ENCODE measurements at regions not wholly inside any gene's neighbourhood (a gene's known extent, or its start where the extent isn't known, plus 50 kb on each side); places are given as distances from the start of the nearest gene placed in this dataset.

- Mint-ChIP-seq H3K36me3 (peaks cover 2% of the 10 kb centered on the region), H3K4me1 (no peaks in the 10 kb centered on the region)
Measured at GRCh38 chr10:121243609-121244241, 354.5 kb downstream of the FGFR2 start.

DNA sequence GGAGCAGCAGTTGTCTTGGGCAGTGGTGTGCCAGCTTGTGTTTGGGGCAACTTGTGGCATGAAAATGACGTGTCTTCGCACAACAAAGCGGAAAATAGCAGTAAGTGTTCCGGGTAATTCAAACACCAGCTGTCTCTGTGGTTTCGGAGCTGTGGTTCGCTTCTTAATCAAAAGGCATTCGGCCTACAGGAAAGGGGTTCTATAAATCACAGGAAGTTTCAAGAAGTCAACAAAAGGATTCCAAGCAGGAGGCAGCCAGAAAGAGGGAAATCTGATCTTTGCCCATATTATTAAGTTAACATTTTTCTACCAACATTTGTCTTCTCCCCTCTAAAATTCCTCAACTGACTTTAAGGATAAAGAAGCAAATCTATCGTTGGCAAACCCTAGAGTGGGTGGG, 353.4 kb downstream of the FGFR2 start:
- H3K36me3 Mint-ChIP-seq, result peaks cover 2% of the 10 kb centered on the region

More at GRCh38 chr10:121243609-121244241, 354.5 kb downstream of the FGFR2 start:
- peaks cover 4% of the 10 kb centered on the region for H3K9me3 Mint-ChIP-seq
- H3K27me3 Mint-ChIP-seq, result peaks cover 13% of the 10 kb centered on the region
- no peak overlapping the region for H3K27ac Mint-ChIP-seq
- H3K4me3 Mint-ChIP-seq, result no peak overlapping the region

DNA sequence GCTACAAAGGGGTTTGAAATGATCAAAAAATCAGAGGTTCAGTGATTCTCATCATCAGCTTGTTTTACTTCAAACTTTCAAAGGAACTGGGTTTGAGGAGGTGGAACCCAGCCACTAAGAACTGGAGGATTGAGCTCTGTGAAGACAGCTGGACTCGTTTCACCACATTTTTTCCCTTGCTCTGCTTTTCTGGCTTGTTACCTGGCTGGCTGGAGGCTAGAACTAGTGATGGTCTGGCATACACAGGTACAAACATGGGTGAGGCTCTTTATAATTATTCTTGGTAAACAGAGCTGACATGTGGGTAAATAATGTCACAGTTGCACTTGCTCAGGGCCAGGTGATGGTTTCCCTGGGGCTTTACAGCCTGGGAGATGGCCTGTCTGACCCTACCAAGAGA, 352.5 kb downstream of the FGFR2 start:
- Mint-ChIP-seq H3K27ac (no peak overlapping the region), H3K9me3 (peaks cover 4% of the 10 kb centered on the region), H3K4me1 (no peaks in the 10 kb centered on the region), H3K4me3 (no peak overlapping the region), H3K27me3 (peaks cover 13% of the 10 kb centered on the region), H3K36me3 (peaks cover 2% of the 10 kb centered on the region)

More for the DNA sequence above, 353.4 kb downstream of the FGFR2 start:
- H3K27me3 Mint-ChIP-seq, result peaks cover 13% of the 10 kb centered on the region
- H3K9me3 Mint-ChIP-seq, result peaks cover 4% of the 10 kb centered on the region
- no peak overlapping the region for H3K4me3 Mint-ChIP-seq
- H3K4me1 Mint-ChIP-seq, result no peaks in the 10 kb centered on the region
- H3K27ac Mint-ChIP-seq, result no peak overlapping the region

GRCh38 chr10:121248266-121248665, 350.0 kb downstream of the FGFR2 start:
- peaks cover 13% of the 10 kb centered on the region for H3K27me3 Mint-ChIP-seq
- no peak overlapping the region for H3K4me3 Mint-ChIP-seq
- peaks cover 2% of the 10 kb centered on the region for H3K36me3 Mint-ChIP-seq
- no peaks in the 10 kb centered on the region for H3K4me1 Mint-ChIP-seq
- H3K9me3 Mint-ChIP-seq, result peaks cover 4% of the 10 kb centered on the region
- H3K27ac Mint-ChIP-seq, result no peak overlapping the region

- Mint-ChIP-seq H3K27ac (no peak overlapping the region), H3K4me3 (no peak overlapping the region), H3K4me1 (no peaks in the 10 kb centered on the region), H3K36me3 (no peaks in the 10 kb centered on the region), H3K27me3 (peaks cover 2% of the 10 kb centered on the region), H3K9me3 (no peaks in the 10 kb centered on the region)
Measured at GRCh38 chr10:121250995-121251764, 347.1 kb downstream of the FGFR2 start.

DNA sequence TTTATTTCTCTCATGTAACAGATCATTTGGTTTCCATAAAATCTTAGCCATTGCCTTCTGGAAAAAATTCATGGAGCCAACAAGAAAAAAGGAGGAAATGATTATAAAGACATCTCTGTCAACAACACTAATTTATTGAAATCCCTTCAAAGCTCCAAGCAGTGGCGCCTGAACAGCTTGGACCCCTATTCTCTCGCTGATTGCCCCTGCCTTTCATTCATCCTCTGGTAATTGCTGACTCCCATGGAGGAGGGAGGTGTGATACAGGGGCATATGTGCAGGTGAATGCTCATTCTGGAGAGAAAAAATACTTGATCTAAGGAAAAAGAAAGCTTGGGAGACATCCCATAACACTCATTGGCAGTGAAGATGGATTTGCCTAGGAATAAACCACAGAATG, 345.5 kb downstream of the FGFR2 start:
- no peaks in the 10 kb centered on the region for H3K27me3 Mint-ChIP-seq
- H3K4me3 Mint-ChIP-seq, result no peak overlapping the region
- no peak overlapping the region for H3K27ac Mint-ChIP-seq
- H3K9me3 Mint-ChIP-seq, result peaks cover 4% of the 10 kb centered on the region
- no peaks in the 10 kb centered on the region for H3K36me3 Mint-ChIP-seq
- H3K4me1 Mint-ChIP-seq, result no peaks in the 10 kb centered on the region

DNA sequence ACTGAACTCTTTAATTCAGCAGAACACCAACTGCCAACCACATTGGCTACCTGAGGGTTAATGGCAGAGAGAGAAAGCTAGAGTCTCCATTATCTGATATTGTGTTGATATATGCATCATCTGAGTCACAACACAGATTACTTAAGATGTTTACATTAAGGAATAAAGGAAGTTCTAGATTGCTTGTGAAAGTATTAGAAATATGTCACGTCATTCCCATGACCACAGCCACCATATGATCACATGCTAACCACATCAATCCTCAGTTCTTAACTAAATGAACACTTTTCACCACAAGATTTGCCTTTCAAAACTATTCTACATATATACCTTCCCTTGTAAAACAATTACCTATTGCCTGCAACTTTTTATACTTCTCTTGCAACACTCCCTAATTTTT, 337.9 kb downstream of the FGFR2 start:
- Mint-ChIP-seq H3K27me3 (peaks cover 1% of the 10 kb centered on the region), H3K27ac (no peak overlapping the region), H3K9me3 (peaks cover 4% of the 10 kb centered on the region), H3K4me3 (no peak overlapping the region), H3K36me3 (no peaks in the 10 kb centered on the region), H3K4me1 (no peaks in the 10 kb centered on the region)

DNA sequence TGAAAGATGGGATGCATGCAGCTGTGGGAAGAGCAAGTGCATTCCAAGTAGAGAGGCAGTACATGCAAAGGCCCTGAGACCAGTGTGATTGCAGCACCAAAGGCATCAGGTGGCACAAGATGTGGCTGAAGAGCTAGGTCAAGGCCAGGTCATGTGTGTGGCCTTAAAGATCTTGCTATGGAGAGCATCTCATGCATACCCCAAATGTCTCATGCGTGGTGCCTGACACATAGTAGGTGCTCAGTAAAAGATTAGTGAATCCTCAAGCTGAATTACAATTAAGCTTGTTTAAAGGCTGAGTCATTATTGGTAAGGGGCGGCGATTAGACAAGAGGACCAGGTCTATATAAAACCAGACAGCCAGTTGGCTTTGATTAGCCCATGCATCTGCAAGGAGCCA, 336.6 kb downstream of the FGFR2 start:
- H3K27ac Mint-ChIP-seq, result no peak overlapping the region
- no peaks in the 10 kb centered on the region for H3K36me3 Mint-ChIP-seq
- H3K27me3 Mint-ChIP-seq, result peaks cover 1% of the 10 kb centered on the region
- H3K9me3 Mint-ChIP-seq, result peaks cover 4% of the 10 kb centered on the region
- H3K4me1 Mint-ChIP-seq, result no peaks in the 10 kb centered on the region
- no peak overlapping the region for H3K4me3 Mint-ChIP-seq

DNA sequence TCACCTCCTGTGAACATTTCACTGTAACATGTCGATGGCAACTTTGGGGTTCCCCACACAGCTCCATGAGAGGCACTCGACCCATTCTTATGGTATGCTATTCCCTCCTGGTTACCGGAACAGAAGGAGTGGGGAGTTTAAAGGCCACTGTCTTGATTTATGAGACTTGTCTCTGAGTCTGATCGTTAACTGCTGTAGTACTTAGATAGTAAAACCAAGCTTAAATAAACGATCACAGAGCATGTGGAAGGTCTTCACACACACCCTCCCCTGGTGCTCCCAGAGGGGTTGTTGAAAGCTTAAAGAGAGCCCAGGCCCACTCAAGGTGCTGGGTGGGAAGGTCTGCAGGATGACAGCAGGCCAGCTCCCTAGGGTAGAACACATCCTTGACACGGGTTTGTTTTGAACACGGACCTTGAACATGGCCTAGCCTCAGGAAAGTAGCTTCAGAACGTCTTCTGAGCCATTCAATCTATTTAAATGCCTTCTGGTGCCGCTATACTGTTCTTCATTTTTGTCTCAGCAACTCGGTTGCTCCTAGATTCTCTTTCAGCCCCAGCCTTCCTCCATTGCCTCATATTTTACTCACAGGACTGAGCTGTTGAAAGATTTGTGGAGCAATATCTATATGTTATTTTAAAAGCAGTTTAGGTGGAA, 335.3 kb downstream of the FGFR2 start:
- Mint-ChIP-seq H3K36me3 (no peaks in the 10 kb centered on the region), H3K27ac (no peak overlapping the region), H3K9me3 (peaks cover 4% of the 10 kb centered on the region), H3K4me1 (no peaks in the 10 kb centered on the region), H3K27me3 (peaks cover 1% of the 10 kb centered on the region), H3K4me3 (no peak overlapping the region)

GRCh38 chr10:121263431-121263783, 334.8 kb downstream of the FGFR2 start:
- Mint-ChIP-seq H3K27me3 (peaks cover 1% of the 10 kb centered on the region), H3K4me1 (no peaks in the 10 kb centered on the region), H3K27ac (no peak overlapping the region), H3K36me3 (no peaks in the 10 kb centered on the region), H3K9me3 (peaks cover 4% of the 10 kb centered on the region), H3K4me3 (no peak overlapping the region)

DNA sequence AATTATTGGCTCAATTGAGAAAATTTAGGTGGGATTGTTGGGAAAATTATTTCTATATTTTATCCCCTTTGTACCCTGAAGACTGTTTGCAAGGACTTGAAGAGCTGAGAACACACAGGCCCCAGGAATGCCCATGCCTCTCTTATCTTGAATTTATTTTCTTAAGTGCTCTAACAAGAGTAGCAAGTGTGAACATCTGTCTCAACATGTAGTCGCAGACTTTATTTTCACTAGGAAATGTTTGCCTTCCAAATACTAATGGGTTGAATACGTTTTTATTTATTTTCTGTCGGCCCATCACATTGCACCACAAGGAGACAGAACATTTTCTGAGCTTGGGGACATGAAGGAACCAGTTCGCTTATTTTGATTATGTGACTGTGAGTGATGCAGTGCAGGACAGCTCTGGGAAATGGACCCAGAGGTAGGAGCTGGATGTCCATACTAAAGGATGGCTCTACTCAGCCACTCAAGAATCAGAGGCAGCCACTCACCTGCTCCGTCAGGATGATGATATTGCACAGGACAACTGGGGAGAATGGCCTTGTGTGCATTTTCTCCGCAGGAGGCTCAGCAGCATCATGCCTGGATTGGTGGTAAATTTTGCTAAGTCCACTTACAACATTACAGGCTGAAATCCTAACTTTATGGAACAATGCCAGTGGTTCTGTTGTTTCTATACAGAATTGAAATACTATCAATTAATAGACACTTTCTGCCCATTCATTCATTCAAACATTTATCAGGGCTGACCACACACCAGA, 332.7 kb downstream of the FGFR2 start:
- Mint-ChIP-seq H3K36me3 (no peaks in the 10 kb centered on the region), H3K27ac (no peak overlapping the region), H3K4me1 (no peaks in the 10 kb centered on the region), H3K4me3 (no peak overlapping the region), H3K9me3 (peaks cover 4% of the 10 kb centered on the region), H3K27me3 (peaks cover 1% of the 10 kb centered on the region)

GRCh38 chr10:121266370-121266769, 331.9 kb downstream of the FGFR2 start:
- peaks cover 4% of the 10 kb centered on the region for H3K9me3 Mint-ChIP-seq
- no peak overlapping the region for H3K4me3 Mint-ChIP-seq
- no peaks in the 10 kb centered on the region for H3K4me1 Mint-ChIP-seq
- H3K27me3 Mint-ChIP-seq, result peaks cover 1% of the 10 kb centered on the region
- H3K36me3 Mint-ChIP-seq, result no peaks in the 10 kb centered on the region
- H3K27ac Mint-ChIP-seq, result no peak overlapping the region

DNA sequence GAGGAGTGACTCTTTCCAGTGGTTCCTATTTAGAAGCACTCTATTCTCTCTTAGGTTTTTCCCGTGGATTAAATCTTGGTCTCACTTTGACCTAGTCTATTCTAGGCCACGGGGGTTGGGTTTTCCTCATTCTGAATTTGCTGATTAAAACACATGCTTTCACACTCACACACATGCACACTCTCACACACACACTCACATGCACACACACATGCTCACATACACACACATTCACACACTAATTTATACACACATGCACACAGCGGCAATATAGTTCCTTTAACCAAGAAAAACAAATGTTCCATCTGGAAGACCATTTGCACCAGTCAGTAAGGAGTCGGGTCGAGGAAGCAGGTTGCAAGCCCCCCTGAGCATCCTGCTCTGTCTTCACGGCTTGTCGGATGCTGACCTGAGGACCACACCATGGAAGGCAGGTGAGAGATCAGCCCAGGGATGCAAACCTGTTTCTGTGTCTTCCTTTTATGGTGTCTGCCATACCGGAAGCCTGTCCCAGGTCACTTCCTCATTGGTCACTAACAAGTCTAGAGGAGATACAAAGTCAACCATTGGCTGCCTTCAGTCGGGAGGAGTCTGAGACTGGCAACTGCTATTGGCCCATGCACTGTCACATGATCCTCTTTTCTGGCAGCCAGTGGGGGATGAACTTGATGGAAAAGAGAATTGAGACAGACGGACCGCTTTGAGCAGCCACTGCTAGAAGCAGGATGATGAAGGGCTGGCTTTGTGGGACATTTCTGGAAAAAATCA, 330.8 kb downstream of the FGFR2 start:
- no peaks in the 10 kb centered on the region for H3K4me1 Mint-ChIP-seq
- H3K4me3 Mint-ChIP-seq, result no peak overlapping the region
- no peaks in the 10 kb centered on the region for H3K36me3 Mint-ChIP-seq
- H3K9me3 Mint-ChIP-seq, result peaks cover 4% of the 10 kb centered on the region
- no peak overlapping the region for H3K27ac Mint-ChIP-seq
- H3K27me3 Mint-ChIP-seq, result peaks cover under 1% of the 10 kb centered on the region

GRCh38 chr10:121268363-121268762, 329.9 kb downstream of the FGFR2 start:
- Mint-ChIP-seq H3K36me3 (no peaks in the 10 kb centered on the region), H3K4me1 (no peaks in the 10 kb centered on the region), H3K9me3 (peaks cover 4% of the 10 kb centered on the region), H3K27ac (no peak overlapping the region), H3K27me3 (no peaks in the 10 kb centered on the region), H3K4me3 (no peak overlapping the region)

GRCh38 chr10:121268863-121269432, 329.3 kb downstream of the FGFR2 start:
- Mint-ChIP-seq H3K27me3 (no peaks in the 10 kb centered on the region), H3K4me3 (no peak overlapping the region), H3K4me1 (no peaks in the 10 kb centered on the region), H3K9me3 (peaks cover 4% of the 10 kb centered on the region), H3K36me3 (no peaks in the 10 kb centered on the region), H3K27ac (no peak overlapping the region)

All from activated naive CD4-positive, alpha-beta T cell treated with anti-CD3 and anti-CD28 coated beads, Interleukin-2, amount 50 U/mL, for 24 hours (primary cell).